Ovary (tissue), 7 donors: ENCODE measurements at regions not wholly inside any gene's neighbourhood (a gene's known extent, or its start where the extent isn't known, plus 50 kb on each side); places are given as distances from the start of the nearest gene placed in this dataset.

ENCODE experiments used
- DNase-seq, 5 donors: peaks; one replicate each; pipeline ENCODE4 v3.0.0-alpha.2; 2019 to 2020
- H3K27ac ChIP-seq, 2 donors: fragments of 200-600 bp; one replicate each; pipeline versions ENCODE4 v1.5.1 to v1.8.0; 2019 to 2022
- H3K27me3 ChIP-seq: fragments of 200-600 bp; one replicate; pipeline ENCODE4 v1.8.0; 2022
- H3K36me3 ChIP-seq: fragments of 200-600 bp; sonication (generic); one replicate; pipeline ENCODE4 v1.5.1; 2019
- H3K4me1 ChIP-seq: one replicate; pipeline ENCODE4 v1.8.1; 2013; ENCODE audit warnings: mild to moderate bottlenecking, moderate library complexity; ENCODE audit not compliant: insufficient read depth
- H3K4me3 ChIP-seq: fragments of 200-600 bp; sonication (generic); one replicate; pipeline ENCODE4 v1.5.1; 2017
- H3K9me3 ChIP-seq, 2 donors: fragments of 200-600 bp in 1 of 2; sonication (generic) in 1 of 2; one replicate each; pipeline versions ENCODE4 v1.5.1 to v1.8.1; 2013 to 2019; ENCODE audit warnings: mild to moderate bottlenecking in 1 of 2, moderate library complexity in 1 of 2
- CTCF ChIP-seq, 3 donors: fragments of 450-650 bp in 2 of 3; fragments of 200-600 bp in 1 of 3; IDR thresholded peaks; one replicate each; pipeline versions ENCODE4 v1.5.1 to v1.8.0; 2016 to 2022; ENCODE audit warnings: antibody characterized with exemption in 3 of 3, mild to moderate bottlenecking in 1 of 3
- EP300 ChIP-seq: sonication (generic); formaldehyde crosslinking; IDR thresholded peaks from one replicate; pipeline ENCODE4 v1.6.1; 2017; ENCODE audit warnings: antibody characterized with exemption
- POLR2A ChIP-seq: fragments of 450-650 bp; IDR thresholded peaks from one replicate; pipeline ENCODE4 v1.6.1; 2017; ENCODE audit warnings: antibody characterized with exemption, mild to moderate bottlenecking, moderate library complexity
- WGBS, 3 donors: extraction: QIAGEN DNeasy Blood & Tissue Kit in 1 of 3; methylation state at CpG; one replicate each; pipeline versions ENCODE4 v1.1.5 to v1.1.7; 2013 to 2017; 5-methylcytosine and 5-hydroxymethylcytosine counted together
- intact Hi-C, 4 donors: fragments of 100-400 bp; cut with DNase I; formaldehyde crosslinking; loops; one replicate each; pipeline versions ENCODE4 v1.11.0 to v1.15.1; 2022 to 2023
- donor health status: DM: no; HTN: no; CAD: no; lungs with moderate emphysema.
- donor health status: DM: no; HTN: no; CAD: no.
- donor health status: Bipolar disorder and iron deficiency.
- donor health status: DM: no; HTN: no; CAD: no.
- donor health status: DM: yes; HTN: yes; CAD: no.

DNA sequence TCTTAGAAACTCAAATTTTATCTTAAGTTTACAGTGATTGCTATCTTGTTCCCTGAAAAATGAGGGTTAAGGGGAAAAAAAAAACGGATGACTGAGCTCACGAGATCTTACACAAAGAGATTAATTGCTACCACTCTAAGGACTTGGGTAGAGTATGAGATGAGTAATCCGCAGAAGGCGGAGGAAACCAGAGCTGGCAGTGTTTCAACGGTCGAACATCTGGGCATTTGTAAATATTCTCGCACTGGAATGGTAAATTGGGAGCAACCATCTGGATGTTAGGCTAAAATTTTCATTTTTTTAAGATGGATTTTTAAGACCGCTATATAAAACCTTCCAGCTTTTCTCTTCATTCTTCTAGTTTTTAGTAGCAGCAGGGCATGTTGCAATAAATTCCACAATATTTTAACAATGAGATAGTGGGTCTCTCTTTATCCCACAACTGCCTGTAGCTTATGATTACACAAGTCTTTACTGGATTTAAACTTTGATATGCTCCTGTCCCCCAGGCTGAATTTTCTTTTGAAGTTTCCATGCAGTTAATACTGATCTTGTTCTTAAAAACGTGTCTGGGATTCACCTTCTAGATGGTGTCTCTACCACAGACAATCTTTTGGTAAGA lies 1324.1 kb downstream of the AACS start:
- no peak for DNase-seq
- Histone ChIP-seq H3K27ac (no peak overlapping the region), H3K27me3 (no peaks in the 10 kb centered on the region), H3K4me1 (no peaks in the 10 kb centered on the region), H3K9me3 (no peaks in the 10 kb centered on the region), H3K4me3 (no peak overlapping the region), H3K36me3 (no peaks in the 10 kb centered on the region)
- intact Hi-C loops = no loop called here
- TF ChIP-seq EP300 (no peak), POLR2A (no peak), CTCF (IDR thresholded peaks at IDR 0.05) (no peak)
- WGBS, 3 donors = 19 to 42% (median 24%) methylated on average over 9 of the region's 9 CpGs

DNA sequence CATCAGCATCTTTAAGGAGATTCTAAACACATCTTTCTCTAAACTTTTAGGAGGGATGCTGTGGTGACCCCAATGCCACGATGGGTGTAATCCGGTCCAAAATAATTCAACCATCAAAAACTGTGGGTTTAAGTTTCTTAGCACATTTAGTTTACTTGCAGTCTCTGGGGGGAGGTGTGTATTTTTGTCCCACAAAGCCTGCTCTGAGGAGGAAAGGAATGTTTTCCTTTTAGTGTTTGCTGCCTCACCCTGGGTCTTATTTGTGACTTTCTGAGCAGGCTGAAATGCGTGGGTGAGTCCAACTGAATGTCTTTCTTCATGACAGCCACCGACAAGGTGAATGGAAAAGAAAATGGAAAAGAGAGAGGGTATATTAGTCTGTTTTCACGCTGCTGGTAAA lies 1324.7 kb downstream of the AACS start:
- no peak overlapping the region for H3K4me3 ChIP-seq

DNA sequence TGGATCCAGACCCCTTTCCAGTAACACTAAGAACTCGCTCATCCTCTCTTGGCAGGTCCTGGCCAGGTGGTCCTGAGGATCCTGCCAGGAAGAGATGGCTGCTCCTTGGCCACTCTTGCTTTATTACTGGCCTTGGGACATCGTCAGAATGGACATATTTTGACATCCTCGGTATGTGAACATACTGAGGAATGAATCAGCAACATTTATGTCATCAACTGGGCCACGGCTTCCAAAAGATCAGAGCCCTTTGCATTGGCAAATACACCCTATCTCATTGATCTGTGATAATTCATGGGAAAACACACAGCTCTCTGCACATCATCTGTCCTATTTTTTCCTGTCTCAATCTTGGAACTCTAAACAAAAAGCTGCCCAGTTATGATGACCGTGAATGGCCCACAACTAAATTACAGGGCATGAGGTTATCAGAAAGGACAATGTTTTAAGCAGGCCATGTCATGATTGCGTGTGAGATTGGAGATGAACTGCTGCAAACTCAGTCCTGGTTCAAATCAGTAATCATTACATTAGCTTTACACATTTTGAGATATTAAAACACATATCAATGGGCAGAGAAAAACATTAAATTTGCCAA lies 1325.8 kb downstream of the AACS start:
- Histone ChIP-seq H3K27ac (no peak overlapping the region), H3K4me3 (no peak overlapping the region), H3K4me1 (no peaks in the 10 kb centered on the region), H3K9me3 (no peaks in the 10 kb centered on the region), H3K27me3 (no peaks in the 10 kb centered on the region), H3K36me3 (no peaks in the 10 kb centered on the region)
- no peak for TF ChIP-seq EP300
- TF ChIP-seq POLR2A = no peak
- TF ChIP-seq CTCF (IDR thresholded peaks at IDR 0.05) = no peak
- intact Hi-C loops = no loop called here
- 55 to 77% (median 62%) methylated on average over 6 of the region's 6 CpGs for WGBS, 3 donors
- no peak for DNase-seq

More for the DNA sequence above, 1324.7 kb downstream of the AACS start:
- no peak for DNase-seq
- Histone ChIP-seq H3K4me1 (no peaks in the 10 kb centered on the region), H3K36me3 (no peaks in the 10 kb centered on the region), H3K9me3 (no peaks in the 10 kb centered on the region), H3K27ac (no peak overlapping the region), H3K27me3 (no peaks in the 10 kb centered on the region)
- WGBS, 3 donors = 46 to 62% (median 58%) methylated on average over 5 of the region's 5 CpGs
- intact Hi-C loops = no loop called here
- TF ChIP-seq CTCF (IDR thresholded peaks at IDR 0.05) (no peak), EP300 (no peak), POLR2A (no peak)

GRCh38 chr12:126396536-126396935 lies 1331.3 kb downstream of the AACS start:
- intact Hi-C loops = no loop called here
- WGBS, 3 donors = 66 to 82% (median 79%) methylated on average over 6 of the region's 6 CpGs
- TF ChIP-seq EP300 (no peak), CTCF (IDR thresholded peaks at IDR 0.05) (no peak), POLR2A (no peak)
- Histone ChIP-seq H3K4me3 (no peak overlapping the region), H3K27ac (no peak overlapping the region), H3K36me3 (no peaks in the 10 kb centered on the region), H3K4me1 (no peaks in the 10 kb centered on the region), H3K27me3 (no peaks in the 10 kb centered on the region), H3K9me3 (no peaks in the 10 kb centered on the region)
- no peak for DNase-seq
